HCT116 (cell line): ENCODE measurements at regions not wholly inside any gene's neighbourhood (a gene's known extent, or its start where the extent isn't known, plus 50 kb on each side); places are given as distances from the start of the nearest gene placed in this dataset.

Experiments
- ATAC-seq: fragments of 200-7000 bp; cut with Tn5 transposase; 2 replicates; pipeline ENCODE4 v1.9.1; 2020; ENCODE audit warnings: mild to moderate bottlenecking, moderate library complexity
- BruUV-seq: library from RNA; stranded (reverse); fragments of 400-500 nt; replicated peaks from 2 replicates; lab custom pipeline; 2021; lab: Mats Ljungman, UMichigan
- CTCF ChIA-PET: fragments of 300-600 bp; sonication (Branson Sonifier 250); formaldehyde crosslinking; loops from one replicate; lab custom pipeline; 2021; ENCODE audit warnings: antibody characterized with exemption; lab: Charles Lee
- POLR2A ChIA-PET: fragments of 300-600, 350-600 bp; sonication (Branson Sonifier 250); formaldehyde crosslinking; loops from one replicate; lab custom pipeline; 2021; ENCODE audit warnings: antibody characterized with exemption; lab: Charles Lee
- RAD21 ChIA-PET, 2 experiments: fragments of 300-600 bp; sonication (Branson Sonifier 250); formaldehyde crosslinking; loops; one replicate each; lab custom pipeline; 2023; ENCODE audit warnings: low total read pairs in 2 of 2; ENCODE audit not compliant: uncharacterized antibody in 2 of 2, unreplicated experiment in 2 of 2, low non-redundant PET in 1 of 2; lab: Charles Lee
- DNase-seq: peaks from one replicate; pipeline ENCODE4 v3.0.0-alpha.2; 2010; ENCODE audit warnings: low read depth, low spot score
- H2AFZ ChIP-seq: fragments of 200-600 bp; shearing (Covaris generic), sonication (generic); 2 replicates; pipeline ENCODE4 v1.6.1; 2017; ENCODE audit warnings: low read depth, mixed run types, mixed read lengths, antibody characterized with exemption, low read length; ENCODE audit not compliant: poor library complexity, severe bottlenecking
- H3K27ac ChIP-seq: 2 replicates; pipeline ENCODE4 v1.5.1; 2012; ENCODE audit warnings: low read depth, low read length
- H3K27me3 ChIP-seq: fragments of 200-600 bp; sonication (generic); 2 replicates; pipeline ENCODE4 v1.6.1; 2016; ENCODE audit warnings: mixed run types, low read length, mixed read lengths; ENCODE audit not compliant: insufficient read depth
- H3K36me3 ChIP-seq, 2 experiments: fragments of 200-500 bp in 1 of 2; fragments of 200-600 bp in 1 of 2; sonication (Bioruptor generic) in 1 of 2; sonication (generic) in 1 of 2; 2 replicates each; pipeline versions ENCODE4 v1.5.1 to v1.6.1; 2014 to 2016; ENCODE audit warnings: low read length in 2 of 2, inconsistent platforms in 1 of 2, mixed read lengths in 1 of 2, mixed run types in 1 of 2; ENCODE audit not compliant: insufficient read depth in 2 of 2, control insufficient read depth in 1 of 2
- H3K4me1 ChIP-seq, 2 experiments: fragments of 200-600 bp in 1 of 2; sonication (generic) in 1 of 2; 2 replicates each; pipeline versions ENCODE4 v1.5.1 to v1.6.1; 2012 to 2017; ENCODE audit warnings: low read length in 2 of 2, inconsistent platforms in 1 of 2, mild to moderate bottlenecking in 1 of 2, mixed read lengths in 1 of 2, mixed run types in 1 of 2, moderate library complexity in 1 of 2; ENCODE audit not compliant: insufficient read depth in 2 of 2, control insufficient read depth in 1 of 2
- H3K4me2 ChIP-seq: fragments of 200-600 bp; sonication (generic); 2 replicates; pipeline ENCODE4 v1.6.1; 2017; ENCODE audit warnings: mixed run types, low read length, mixed read lengths
- H3K4me3 ChIP-seq, 2 experiments: fragments of 200-600 bp in 1 of 2; sonication (generic) in 1 of 2; replicated peaks in 1 of 2; 2 replicates each; pipeline ENCODE4 v1.5.1; 2011 to 2016; ENCODE audit warnings: low read length in 2 of 2, control low read depth in 1 of 2, low read depth in 1 of 2, mild to moderate bottlenecking in 1 of 2, mixed read lengths in 1 of 2, mixed run types in 1 of 2
- H3K79me2 ChIP-seq: fragments of 200-600 bp; sonication (generic); 2 replicates; pipeline ENCODE4 v1.6.1; 2017; ENCODE audit warnings: mild to moderate bottlenecking, mixed run types, low read length, moderate library complexity, mixed read lengths; ENCODE audit not compliant: insufficient read depth
- H3K9ac ChIP-seq: fragments of 200-600 bp; sonication (generic); 2 replicates; pipeline ENCODE4 v1.6.1; 2016; ENCODE audit warnings: low read length, mixed read lengths
- H3K9me2 ChIP-seq: fragments of 200-600 bp; sonication (generic), shearing (Covaris generic); 2 replicates; pipeline ENCODE4 v1.6.1; 2017; ENCODE audit warnings: mixed run types, mild to moderate bottlenecking, moderate library complexity; ENCODE audit not compliant: insufficient read depth
- H3K9me3 ChIP-seq, 2 experiments: fragments of 200-500 bp in 1 of 2; fragments of 200-600 bp in 1 of 2; sonication (Bioruptor generic) in 1 of 2; sonication (generic) in 1 of 2; 2 replicates each; pipeline ENCODE4 v1.6.1; 2014 to 2017; ENCODE audit warnings: low read length in 2 of 2, mixed read lengths in 2 of 2, inconsistent platforms in 1 of 2, low read depth in 1 of 2, mild to moderate bottlenecking in 1 of 2, mixed run types in 1 of 2, moderate library complexity in 1 of 2; ENCODE audit not compliant: control insufficient read depth in 1 of 2, insufficient read depth in 1 of 2
- H4K20me1 ChIP-seq: fragments of 200-600 bp; sonication (generic), shearing (Covaris generic); 2 replicates; pipeline ENCODE4 v1.6.1; 2017; ENCODE audit warnings: mixed run types, mild to moderate bottlenecking, moderate library complexity; ENCODE audit not compliant: insufficient read depth
- CBX3 ChIP-seq: IDR thresholded peaks from 2 replicates; pipeline ENCODE4 v1.6.1; 2012; ENCODE audit warnings: low read depth
- CEBPB ChIP-seq: IDR thresholded peaks from 2 replicates; pipeline ENCODE4 v1.6.1; 2012; ENCODE audit warnings: low read depth
- POLR2AphosphoS5 ChIP-seq: IDR thresholded peaks from 2 replicates; pipeline ENCODE4 v1.6.1; 2011; ENCODE audit warnings: mild to moderate bottlenecking, low read depth, low read length, moderate library complexity
- RAD21 ChIP-seq: IDR thresholded peaks from 2 replicates; pipeline ENCODE4 v1.6.1; 2012; ENCODE audit warnings: low read depth, mild to moderate bottlenecking
- YY1 ChIP-seq: IDR thresholded peaks from 2 replicates; pipeline ENCODE4 v1.6.1; 2011; ENCODE audit warnings: low read length, low read depth, moderate library complexity, mild to moderate bottlenecking; ENCODE audit not compliant: insufficient replicate concordance; ENCODE audit errors: extremely low read depth
- intact Hi-C: fragments of 100-400 bp; cut with micrococcal nuclease; formaldehyde crosslinking; loops from 2 replicates; pipeline ENCODE4 v1.10.0; 2022
- TF ChIP-seq, protein P1 (sequence below): IDR thresholded peaks from 2 replicates; pipeline ENCODE4 v1.6.1; 2011; ENCODE audit warnings: mild to moderate bottlenecking, low read length, moderate library complexity; ENCODE audit not compliant: insufficient replicate concordance; ENCODE audit errors: extremely low read depth
- TF ChIP-seq, protein P2 (sequence below): IDR thresholded peaks from 2 replicates; pipeline ENCODE4 v1.6.1; 2012

DNA sequence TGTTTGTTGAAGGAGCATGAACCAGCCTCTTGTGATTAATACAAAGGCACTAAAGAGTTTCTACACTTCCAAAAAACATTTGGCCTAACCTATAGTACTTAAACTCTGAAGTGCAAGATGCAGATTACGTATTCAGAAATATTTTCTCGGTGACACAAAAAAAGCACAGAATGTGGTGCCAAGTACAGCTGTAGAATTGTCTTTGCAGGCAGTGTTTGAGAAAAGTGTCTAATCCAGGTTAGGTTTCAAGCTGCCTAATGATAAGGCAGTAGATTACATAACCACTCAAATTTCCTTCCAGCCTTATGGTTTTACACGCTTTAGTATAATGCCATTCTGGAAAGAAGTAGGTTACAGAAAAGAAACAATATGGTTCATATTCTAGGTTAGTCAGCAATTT is 205.2 kb downstream of the KLHL28 start:
- no peak overlapping the region for H3K4me2 ChIP-seq
- no peaks in the 10 kb centered on the region for H3K9me2 ChIP-seq
- H4K20me1 ChIP-seq = no peaks in the 10 kb centered on the region
- H3K9ac ChIP-seq = no peak overlapping the region
- H3K9me3 ChIP-seq = no peaks in the 10 kb centered on the region
- H3K27ac ChIP-seq = no peak overlapping the region
- DNase-seq (no peak), ATAC-seq (no peak)
- no peaks in the 10 kb centered on the region for H3K4me1 ChIP-seq
- no peaks in the 10 kb centered on the region for H3K27me3 ChIP-seq
- no peak overlapping the region for H3K4me3 ChIP-seq
- TF ChIP-seq POLR2AphosphoS5 (no peak), RAD21 (no peak), YY1 (no peak), CEBPB (no peak)
- TF ChIP-seq, protein P1, sequence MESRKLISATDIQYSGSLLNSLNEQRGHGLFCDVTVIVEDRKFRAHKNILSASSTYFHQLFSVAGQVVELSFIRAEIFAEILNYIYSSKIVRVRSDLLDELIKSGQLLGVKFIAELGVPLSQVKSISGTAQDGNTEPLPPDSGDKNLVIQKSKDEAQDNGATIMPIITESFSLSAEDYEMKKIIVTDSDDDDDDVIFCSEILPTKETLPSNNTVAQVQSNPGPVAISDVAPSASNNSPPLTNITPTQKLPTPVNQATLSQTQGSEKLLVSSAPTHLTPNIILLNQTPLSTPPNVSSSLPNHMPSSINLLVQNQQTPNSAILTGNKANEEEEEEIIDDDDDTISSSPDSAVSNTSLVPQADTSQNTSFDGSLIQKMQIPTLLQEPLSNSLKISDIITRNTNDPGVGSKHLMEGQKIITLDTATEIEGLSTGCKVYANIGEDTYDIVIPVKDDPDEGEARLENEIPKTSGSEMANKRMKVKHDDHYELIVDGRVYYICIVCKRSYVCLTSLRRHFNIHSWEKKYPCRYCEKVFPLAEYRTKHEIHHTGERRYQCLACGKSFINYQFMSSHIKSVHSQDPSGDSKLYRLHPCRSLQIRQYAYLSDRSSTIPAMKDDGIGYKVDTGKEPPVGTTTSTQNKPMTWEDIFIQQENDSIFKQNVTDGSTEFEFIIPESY = no peak
- TF ChIP-seq, protein P2, sequence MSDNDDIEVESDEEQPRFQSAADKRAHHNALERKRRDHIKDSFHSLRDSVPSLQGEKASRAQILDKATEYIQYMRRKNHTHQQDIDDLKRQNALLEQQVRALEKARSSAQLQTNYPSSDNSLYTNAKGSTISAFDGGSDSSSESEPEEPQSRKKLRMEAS = no peak
- no peaks in the 10 kb centered on the region for H3K36me3 ChIP-seq
- H2AFZ ChIP-seq = no peak overlapping the region
- no TSS peak for BruUV-seq
- H3K79me2 ChIP-seq = no peaks in the 10 kb centered on the region
- intact Hi-C loops = no loop called here
- ChIA-PET RAD21 (no interaction called here), CTCF (no interaction called here), POLR2A (no interaction called here)

DNA sequence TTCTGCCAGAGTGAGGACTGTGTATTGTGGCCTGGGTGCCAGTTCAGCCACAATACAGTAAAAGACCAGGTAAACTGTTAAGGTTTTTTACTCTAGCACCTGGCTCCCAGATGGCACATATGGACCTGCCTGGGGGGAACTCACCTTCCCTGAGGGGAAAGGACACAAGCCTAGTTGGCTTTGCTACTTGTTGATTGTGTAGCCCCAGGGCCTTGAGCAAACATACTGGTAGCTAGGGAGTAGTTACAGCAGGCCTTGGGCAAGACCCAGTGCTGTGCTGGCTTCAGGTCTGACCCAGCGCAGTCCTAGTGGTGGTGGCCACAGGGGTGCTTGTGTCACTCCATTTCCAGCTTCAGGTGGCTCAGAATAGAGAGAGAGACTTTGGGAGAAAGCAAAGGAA is 216.4 kb downstream of the KLHL28 start:
- BruUV-seq = no TSS peak
- POLR2A ChIA-PET = no interaction called here

More for the DNA sequence above, 216.4 kb downstream of the KLHL28 start:
- RAD21 ChIA-PET = no interaction called here
- H3K4me3 ChIP-seq = no peak overlapping the region
- H3K36me3 ChIP-seq = no peaks in the 10 kb centered on the region
- no peak for TF ChIP-seq CBX3
- no peak for TF ChIP-seq RAD21
- TF ChIP-seq, protein P1 = no peak
- H3K9me3 ChIP-seq = no peaks in the 10 kb centered on the region
- H3K27me3 ChIP-seq = no peaks in the 10 kb centered on the region
- H3K79me2 ChIP-seq = no peaks in the 10 kb centered on the region
- H4K20me1 ChIP-seq = no peaks in the 10 kb centered on the region
- intact Hi-C loops = no loop called here
- H3K9me2 ChIP-seq = no peaks in the 10 kb centered on the region
- DNase-seq (no peak), ATAC-seq (no peak)
- CTCF ChIA-PET = no interaction called here
- H3K9ac ChIP-seq = no peak overlapping the region
- H3K27ac ChIP-seq = no peak overlapping the region
- no peaks in the 10 kb centered on the region for H3K4me1 ChIP-seq
- no peak overlapping the region for H2AFZ ChIP-seq
- no peak overlapping the region for H3K4me2 ChIP-seq
